WTC11 (cell line): ENCODE measurements at regions not wholly inside any gene's neighbourhood (a gene's known extent, or its start where the extent isn't known, plus 50 kb on each side); places are given as distances from the start of the nearest gene placed in this dataset.

Experiments used
- ATF1 ChIP-seq: sonication (generic); formaldehyde crosslinking; IDR thresholded peaks from 2 replicates; pipeline ENCODE4 v1.8.1; 2023; ENCODE audit warnings: mild to moderate bottlenecking, moderate library complexity, missing genetic modification reagents
- ATF6 ChIP-seq: sonication (generic); formaldehyde crosslinking; IDR thresholded peaks from 2 replicates; pipeline ENCODE4 v1.8.1; 2023; ENCODE audit warnings: mild to moderate bottlenecking, missing genetic modification reagents
- CTCF ChIP-seq: fragments of 200-600 bp; IDR thresholded peaks from 2 replicates; pipeline ENCODE4 v1.8.0; 2022; ENCODE audit warnings: antibody characterized with exemption
- NR1H2 ChIP-seq: sonication (generic); formaldehyde crosslinking; IDR thresholded peaks from 2 replicates; pipeline ENCODE4 v1.9.0; 2021; ENCODE audit warnings: mild to moderate bottlenecking, moderate library complexity, missing genetic modification reagents
- RORB ChIP-seq: fragments of 250-450 bp; sonication (Bioruptor Pico); IDR thresholded peaks from 2 replicates; pipeline ENCODE4 v1.9.0; 2021; ENCODE audit warnings: mild to moderate bottlenecking
- ZNF121 ChIP-seq: sonication (generic); formaldehyde crosslinking; IDR thresholded peaks from 2 replicates; pipeline ENCODE4 v1.8.0; 2023; ENCODE audit warnings: missing genetic modification reagents
- ZNF532 ChIP-seq: fragments of 250-450 bp; sonication (Bioruptor Pico); IDR thresholded peaks from 2 replicates; pipeline ENCODE4 v1.9.0; 2021; ENCODE audit warnings: mild to moderate bottlenecking, borderline replicate concordance
- TF ChIP-seq, protein P1 (sequence below): sonication (generic); formaldehyde crosslinking; IDR thresholded peaks from 2 replicates; pipeline ENCODE4 v1.8.0; 2022; ENCODE audit warnings: missing genetic modification reagents
- TF ChIP-seq, protein P2 (sequence below): sonication (generic); formaldehyde crosslinking; IDR thresholded peaks from 2 replicates; pipeline ENCODE4 v1.8.1; 2023; ENCODE audit warnings: mild to moderate bottlenecking, missing genetic modification reagents, borderline replicate concordance
- TF ChIP-seq, protein P3 (sequence below): sonication (generic); formaldehyde crosslinking; IDR thresholded peaks from 2 replicates; pipeline ENCODE4 v1.8.1; 2023; ENCODE audit warnings: mild to moderate bottlenecking, missing genetic modification reagents, moderate library complexity
- TF ChIP-seq, protein P4 (sequence below): sonication (generic); formaldehyde crosslinking; IDR thresholded peaks from 2 replicates; pipeline ENCODE4 v1.8.0; 2022; ENCODE audit warnings: mild to moderate bottlenecking, missing genetic modification reagents

DNA sequence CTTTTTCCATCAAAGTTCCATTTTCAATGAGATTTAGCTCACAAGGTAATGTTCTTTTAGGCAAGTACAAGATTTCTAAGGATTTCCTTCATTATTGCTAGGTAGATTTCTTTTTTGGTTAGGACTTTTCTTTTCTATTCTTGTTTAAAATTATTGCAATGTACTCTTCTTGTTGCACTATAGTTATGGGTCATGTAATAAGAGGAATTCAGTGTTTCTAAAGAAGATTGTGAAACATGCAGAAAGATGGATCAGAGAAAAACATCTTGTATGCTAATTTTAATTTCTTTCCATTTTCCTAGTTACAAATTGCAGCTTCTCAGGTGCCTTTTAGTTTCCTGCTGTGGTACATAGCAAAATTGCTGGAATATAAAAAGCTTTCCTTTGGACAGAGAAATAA is 56.1 kb downstream of the BTG1 start:
- TF ChIP-seq CTCF = no peak
- TF ChIP-seq ATF1 = no peak
- no peak for TF ChIP-seq RORB (CRISPR knock-in tag)
- TF ChIP-seq, protein P1, sequence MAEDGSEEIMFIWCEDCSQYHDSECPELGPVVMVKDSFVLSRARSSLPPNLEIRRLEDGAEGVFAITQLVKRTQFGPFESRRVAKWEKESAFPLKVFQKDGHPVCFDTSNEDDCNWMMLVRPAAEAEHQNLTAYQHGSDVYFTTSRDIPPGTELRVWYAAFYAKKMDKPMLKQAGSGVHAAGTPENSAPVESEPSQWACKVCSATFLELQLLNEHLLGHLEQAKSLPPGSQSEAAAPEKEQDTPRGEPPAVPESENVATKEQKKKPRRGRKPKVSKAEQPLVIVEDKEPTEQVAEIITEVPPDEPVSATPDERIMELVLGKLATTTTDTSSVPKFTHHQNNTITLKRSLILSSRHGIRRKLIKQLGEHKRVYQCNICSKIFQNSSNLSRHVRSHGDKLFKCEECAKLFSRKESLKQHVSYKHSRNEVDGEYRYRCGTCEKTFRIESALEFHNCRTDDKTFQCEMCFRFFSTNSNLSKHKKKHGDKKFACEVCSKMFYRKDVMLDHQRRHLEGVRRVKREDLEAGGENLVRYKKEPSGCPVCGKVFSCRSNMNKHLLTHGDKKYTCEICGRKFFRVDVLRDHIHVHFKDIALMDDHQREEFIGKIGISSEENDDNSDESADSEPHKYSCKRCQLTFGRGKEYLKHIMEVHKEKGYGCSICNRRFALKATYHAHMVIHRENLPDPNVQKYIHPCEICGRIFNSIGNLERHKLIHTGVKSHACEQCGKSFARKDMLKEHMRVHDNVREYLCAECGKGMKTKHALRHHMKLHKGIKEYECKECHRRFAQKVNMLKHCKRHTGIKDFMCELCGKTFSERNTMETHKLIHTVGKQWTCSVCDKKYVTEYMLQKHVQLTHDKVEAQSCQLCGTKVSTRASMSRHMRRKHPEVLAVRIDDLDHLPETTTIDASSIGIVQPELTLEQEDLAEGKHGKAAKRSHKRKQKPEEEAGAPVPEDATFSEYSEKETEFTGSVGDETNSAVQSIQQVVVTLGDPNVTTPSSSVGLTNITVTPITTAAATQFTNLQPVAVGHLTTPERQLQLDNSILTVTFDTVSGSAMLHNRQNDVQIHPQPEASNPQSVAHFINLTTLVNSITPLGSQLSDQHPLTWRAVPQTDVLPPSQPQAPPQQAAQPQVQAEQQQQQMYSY (CRISPR knock-in tag) = no peak
- no peak for TF ChIP-seq ATF6 (CRISPR knock-in tag)
- no peak for TF ChIP-seq ZNF121 (CRISPR knock-in tag)
- TF ChIP-seq, protein P2, sequence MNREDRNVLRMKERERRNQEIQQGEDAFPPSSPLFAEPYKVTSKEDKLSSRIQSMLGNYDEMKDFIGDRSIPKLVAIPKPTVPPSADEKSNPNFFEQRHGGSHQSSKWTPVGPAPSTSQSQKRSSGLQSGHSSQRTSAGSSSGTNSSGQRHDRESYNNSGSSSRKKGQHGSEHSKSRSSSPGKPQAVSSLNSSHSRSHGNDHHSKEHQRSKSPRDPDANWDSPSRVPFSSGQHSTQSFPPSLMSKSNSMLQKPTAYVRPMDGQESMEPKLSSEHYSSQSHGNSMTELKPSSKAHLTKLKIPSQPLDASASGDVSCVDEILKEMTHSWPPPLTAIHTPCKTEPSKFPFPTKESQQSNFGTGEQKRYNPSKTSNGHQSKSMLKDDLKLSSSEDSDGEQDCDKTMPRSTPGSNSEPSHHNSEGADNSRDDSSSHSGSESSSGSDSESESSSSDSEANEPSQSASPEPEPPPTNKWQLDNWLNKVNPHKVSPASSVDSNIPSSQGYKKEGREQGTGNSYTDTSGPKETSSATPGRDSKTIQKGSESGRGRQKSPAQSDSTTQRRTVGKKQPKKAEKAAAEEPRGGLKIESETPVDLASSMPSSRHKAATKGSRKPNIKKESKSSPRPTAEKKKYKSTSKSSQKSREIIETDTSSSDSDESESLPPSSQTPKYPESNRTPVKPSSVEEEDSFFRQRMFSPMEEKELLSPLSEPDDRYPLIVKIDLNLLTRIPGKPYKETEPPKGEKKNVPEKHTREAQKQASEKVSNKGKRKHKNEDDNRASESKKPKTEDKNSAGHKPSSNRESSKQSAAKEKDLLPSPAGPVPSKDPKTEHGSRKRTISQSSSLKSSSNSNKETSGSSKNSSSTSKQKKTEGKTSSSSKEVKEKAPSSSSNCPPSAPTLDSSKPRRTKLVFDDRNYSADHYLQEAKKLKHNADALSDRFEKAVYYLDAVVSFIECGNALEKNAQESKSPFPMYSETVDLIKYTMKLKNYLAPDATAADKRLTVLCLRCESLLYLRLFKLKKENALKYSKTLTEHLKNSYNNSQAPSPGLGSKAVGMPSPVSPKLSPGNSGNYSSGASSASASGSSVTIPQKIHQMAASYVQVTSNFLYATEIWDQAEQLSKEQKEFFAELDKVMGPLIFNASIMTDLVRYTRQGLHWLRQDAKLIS (CRISPR knock-in tag) = no peak
- TF ChIP-seq NR1H2 (CRISPR knock-in tag) = no peak
- TF ChIP-seq, protein P3, sequence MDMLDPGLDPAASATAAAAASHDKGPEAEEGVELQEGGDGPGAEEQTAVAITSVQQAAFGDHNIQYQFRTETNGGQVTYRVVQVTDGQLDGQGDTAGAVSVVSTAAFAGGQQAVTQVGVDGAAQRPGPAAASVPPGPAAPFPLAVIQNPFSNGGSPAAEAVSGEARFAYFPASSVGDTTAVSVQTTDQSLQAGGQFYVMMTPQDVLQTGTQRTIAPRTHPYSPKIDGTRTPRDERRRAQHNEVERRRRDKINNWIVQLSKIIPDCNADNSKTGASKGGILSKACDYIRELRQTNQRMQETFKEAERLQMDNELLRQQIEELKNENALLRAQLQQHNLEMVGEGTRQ = no peak
- TF ChIP-seq, protein P4, sequence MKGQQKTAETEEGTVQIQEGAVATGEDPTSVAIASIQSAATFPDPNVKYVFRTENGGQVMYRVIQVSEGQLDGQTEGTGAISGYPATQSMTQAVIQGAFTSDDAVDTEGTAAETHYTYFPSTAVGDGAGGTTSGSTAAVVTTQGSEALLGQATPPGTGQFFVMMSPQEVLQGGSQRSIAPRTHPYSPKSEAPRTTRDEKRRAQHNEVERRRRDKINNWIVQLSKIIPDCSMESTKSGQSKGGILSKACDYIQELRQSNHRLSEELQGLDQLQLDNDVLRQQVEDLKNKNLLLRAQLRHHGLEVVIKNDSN (CRISPR knock-in tag) = no peak
- TF ChIP-seq ZNF532 = no peak
